Gastrocnemius medialis (tissue), 4 donors: ENCODE measurements at regions not wholly inside any gene's neighbourhood (a gene's known extent, or its start where the extent isn't known, plus 50 kb on each side); places are given as distances from the start of the nearest gene placed in this dataset.

Experiments
- ATAC-seq, 2 donors: fragments of 150-250 bp; one replicate each; pipeline ENCODE4 v1.9.1; 2016
- DNase-seq, 2 donors: peaks; one replicate each; pipeline ENCODE4 v3.0.0-alpha.2; 2019
- H3K27ac ChIP-seq, 4 donors: fragments of 200-600 bp; sonication (generic); 1 replicate in 1 of 4; 2 replicates in 3 of 4; pipeline ENCODE4 v1.5.1; 2016 to 2018; ENCODE audit warnings: mild to moderate bottlenecking in 2 of 4, moderate library complexity in 1 of 4
- H3K27me3 ChIP-seq, 3 donors: fragments of 200-600 bp; sonication (generic) in 2 of 3; 1 replicate in 1 of 3; 2 replicates in 2 of 3; pipeline versions ENCODE4 v1.5.1 to v1.6.0; 2016 to 2019; ENCODE audit warnings: mild to moderate bottlenecking in 1 of 3, moderate library complexity in 1 of 3
- H3K36me3 ChIP-seq, 2 donors: fragments of 200-600 bp; sonication (generic) in 1 of 2; one replicate each; pipeline ENCODE4 v1.5.1; 2017 to 2018
- H3K4me1 ChIP-seq, 2 donors: fragments of 200-600 bp; sonication (generic) in 1 of 2; one replicate each; pipeline ENCODE4 v1.5.1; 2016 to 2017; ENCODE audit warnings: mild to moderate bottlenecking in 2 of 2
- H3K4me3 ChIP-seq, 4 donors: fragments of 200-600 bp; sonication (generic) in 3 of 4; 1 replicate in 1 of 4; 2 replicates in 3 of 4; pipeline ENCODE4 v1.5.1; 2016 to 2019; ENCODE audit warnings: mild to moderate bottlenecking in 2 of 4
- H3K9me3 ChIP-seq, 3 donors: fragments of 200-600 bp; sonication (generic) in 2 of 3; 1 replicate in 1 of 3; 2 replicates in 2 of 3; pipeline ENCODE4 v1.5.1; 2016 to 2019
- POLR2A ChIP-seq, 2 donors: fragments of 450-650 bp; IDR thresholded peaks; one replicate each; pipeline ENCODE4 v1.6.1; 2017; ENCODE audit warnings: antibody characterized with exemption in 2 of 2, mild to moderate bottlenecking in 2 of 2, moderate library complexity in 2 of 2
- in situ Hi-C, 4 donors: fragments of 200-750 bp; cut with MboI; loops; one replicate each; pipeline versions ENCODE4 v1.15.0 to v1.8.0; 2017; ENCODE audit warnings: low sequenced_read_pairs in 4 of 4
- intact Hi-C: fragments of 100-400 bp; cut with DNase I; formaldehyde crosslinking; loops from one replicate; pipeline ENCODE4 v1.15.1; 2023; ENCODE audit warnings: low total_unique reads
- TF ChIP-seq, protein P1 (sequence below), 5 experiments: fragments of 450-650 bp in 3 of 5; fragments of 200-600 bp in 2 of 5; sonication (generic) in 2 of 5; IDR thresholded peaks in 4 of 5; conservative IDR thresholded peaks in 1 of 5; 1 replicate in 4 of 5; 2 replicates in 1 of 5; pipeline ENCODE4 v1.5.1; 2016 to 2019; ENCODE audit warnings: antibody characterized with exemption in 5 of 5, mild to moderate bottlenecking in 3 of 5, moderate library complexity in 3 of 5

GRCh38 chr3:55309336-55309735, 177.8 kb downstream of the WNT5A start:
- Histone ChIP-seq H3K4me1 (no peaks in the 10 kb centered on the region), H3K27me3 (no peaks in the 10 kb centered on the region), H3K4me3 (no peak overlapping the region), H3K36me3 (no peaks in the 10 kb centered on the region), H3K9me3 (no peaks in the 10 kb centered on the region), H3K27ac (no peak overlapping the region)
- no peak for ATAC-seq
- intact Hi-C loops (no loop called here), in situ Hi-C loops (no loop called here)
- DNase-seq, result no peak
- no peak for TF ChIP-seq POLR2A (IDR thresholded peaks at IDR 0.05)
- TF ChIP-seq, protein P1, sequence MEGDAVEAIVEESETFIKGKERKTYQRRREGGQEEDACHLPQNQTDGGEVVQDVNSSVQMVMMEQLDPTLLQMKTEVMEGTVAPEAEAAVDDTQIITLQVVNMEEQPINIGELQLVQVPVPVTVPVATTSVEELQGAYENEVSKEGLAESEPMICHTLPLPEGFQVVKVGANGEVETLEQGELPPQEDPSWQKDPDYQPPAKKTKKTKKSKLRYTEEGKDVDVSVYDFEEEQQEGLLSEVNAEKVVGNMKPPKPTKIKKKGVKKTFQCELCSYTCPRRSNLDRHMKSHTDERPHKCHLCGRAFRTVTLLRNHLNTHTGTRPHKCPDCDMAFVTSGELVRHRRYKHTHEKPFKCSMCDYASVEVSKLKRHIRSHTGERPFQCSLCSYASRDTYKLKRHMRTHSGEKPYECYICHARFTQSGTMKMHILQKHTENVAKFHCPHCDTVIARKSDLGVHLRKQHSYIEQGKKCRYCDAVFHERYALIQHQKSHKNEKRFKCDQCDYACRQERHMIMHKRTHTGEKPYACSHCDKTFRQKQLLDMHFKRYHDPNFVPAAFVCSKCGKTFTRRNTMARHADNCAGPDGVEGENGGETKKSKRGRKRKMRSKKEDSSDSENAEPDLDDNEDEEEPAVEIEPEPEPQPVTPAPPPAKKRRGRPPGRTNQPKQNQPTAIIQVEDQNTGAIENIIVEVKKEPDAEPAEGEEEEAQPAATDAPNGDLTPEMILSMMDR (IDR thresholded peaks at IDR 0.05 in 4 of 5, conservative IDR thresholded peaks at IDR 0.05 in 1 of 5), result no peak

DNA sequence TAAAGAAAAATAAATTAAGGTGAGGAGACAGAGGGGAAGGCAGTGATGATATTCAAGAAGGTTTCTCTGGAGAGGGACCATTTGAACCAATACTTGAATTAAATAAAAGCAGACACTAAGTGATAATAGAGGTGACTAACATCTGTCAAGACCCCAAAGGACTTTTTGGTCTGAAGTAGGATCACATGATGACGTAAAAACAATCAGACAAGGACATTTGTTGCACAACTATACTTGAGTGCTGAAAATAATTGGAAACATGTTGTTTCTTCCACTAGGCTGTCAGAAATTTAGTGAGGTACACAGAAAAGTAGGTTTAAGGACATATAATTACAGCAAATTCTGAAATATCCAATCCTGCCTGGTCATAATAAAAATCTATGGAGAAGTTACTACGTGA, 179.5 kb downstream of the WNT5A start:
- no peak overlapping the region for H3K4me3 ChIP-seq
- H3K4me1 ChIP-seq, result no peaks in the 10 kb centered on the region
- no peaks in the 10 kb centered on the region for H3K36me3 ChIP-seq
- in situ Hi-C loops, result no loop called here
- ATAC-seq (peak in 1 of 2 donors; percentile 52), DNase-seq (no peak)
- H3K9me3 ChIP-seq, result no peaks in the 10 kb centered on the region
- TF ChIP-seq, protein P1 (IDR thresholded peaks at IDR 0.05 in 4 of 5, conservative IDR thresholded peaks at IDR 0.05 in 1 of 5), result no peak
- no peak for TF ChIP-seq POLR2A (IDR thresholded peaks at IDR 0.05)
- intact Hi-C loops, result no loop called here
- no peak overlapping the region for H3K27ac ChIP-seq
- no peaks in the 10 kb centered on the region for H3K27me3 ChIP-seq

- Histone ChIP-seq H3K27ac (no peak overlapping the region), H3K4me3 (no peak overlapping the region), H3K9me3 (no peaks in the 10 kb centered on the region), H3K4me1 (no peaks in the 10 kb centered on the region), H3K36me3 (no peaks in the 10 kb centered on the region), H3K27me3 (no peaks in the 10 kb centered on the region)
- intact Hi-C loops (no loop called here), in situ Hi-C loops (no loop called here)
- ATAC-seq, result no peak
- TF ChIP-seq, protein P1 (IDR thresholded peaks at IDR 0.05 in 4 of 5, conservative IDR thresholded peaks at IDR 0.05 in 1 of 5), result no peak
- TF ChIP-seq POLR2A (IDR thresholded peaks at IDR 0.05), result no peak
- peak in 1 of 2 donors; percentile 26 for DNase-seq
Observed at GRCh38 chr3:55305696-55306485, 181.2 kb downstream of the WNT5A start.

DNA sequence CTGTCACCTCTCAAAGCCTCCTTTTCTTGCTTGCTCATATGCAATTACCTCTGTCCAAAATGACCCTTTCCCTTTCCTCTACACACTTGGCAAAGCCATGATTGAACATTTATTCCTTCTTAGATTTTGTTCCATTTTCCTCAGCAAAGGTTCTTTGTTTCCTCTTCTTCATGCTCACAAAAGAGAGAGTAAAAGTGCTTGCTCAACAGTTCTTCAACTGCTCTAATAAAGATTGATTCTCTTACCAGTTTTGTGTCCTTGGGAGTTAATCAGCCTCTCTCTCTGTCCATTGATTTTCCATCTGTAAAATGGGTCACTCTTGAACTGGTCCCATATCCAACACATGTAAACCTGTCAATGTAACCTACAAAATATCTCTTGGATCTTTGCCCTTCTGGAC, 186.4 kb downstream of the WNT5A start:
- no peak overlapping the region for H3K27ac ChIP-seq
- ATAC-seq (no peak), DNase-seq (no peak)
- intact Hi-C loops (no loop called here), in situ Hi-C loops (no loop called here)
- H3K9me3 ChIP-seq, result no peaks in the 10 kb centered on the region
- H3K4me3 ChIP-seq, result no peak overlapping the region
- TF ChIP-seq, protein P1 (IDR thresholded peaks at IDR 0.05 in 4 of 5, conservative IDR thresholded peaks at IDR 0.05 in 1 of 5), result no peak
- TF ChIP-seq POLR2A (IDR thresholded peaks at IDR 0.05), result no peak
- H3K4me1 ChIP-seq, result no peaks in the 10 kb centered on the region
- H3K36me3 ChIP-seq, result no peaks in the 10 kb centered on the region
- H3K27me3 ChIP-seq, result no peaks in the 10 kb centered on the region

GRCh38 chr3:55297706-55298105, 189.4 kb downstream of the WNT5A start:
- no peak for ATAC-seq
- intact Hi-C loops (no loop called here), in situ Hi-C loops (no loop called here)

More at GRCh38 chr3:55297706-55298105, 189.4 kb downstream of the WNT5A start:
- TF ChIP-seq POLR2A (IDR thresholded peaks at IDR 0.05), result no peak
- TF ChIP-seq, protein P1 (IDR thresholded peaks at IDR 0.05 in 4 of 5, conservative IDR thresholded peaks at IDR 0.05 in 1 of 5), result no peak
- DNase-seq, result no peak
- no peaks in the 10 kb centered on the region for H3K27me3 ChIP-seq
- H3K4me3 ChIP-seq, result no peak overlapping the region
- no peaks in the 10 kb centered on the region for H3K36me3 ChIP-seq
- H3K9me3 ChIP-seq, result no peaks in the 10 kb centered on the region
- no peak overlapping the region for H3K27ac ChIP-seq
- no peaks in the 10 kb centered on the region for H3K4me1 ChIP-seq
